Cardiac muscle cell (in vitro differentiated cells and primary cell): ENCODE measurements at regions not wholly inside any gene's neighbourhood (a gene's known extent, or its start where the extent isn't known, plus 50 kb on each side); places are given as distances from the start of the nearest gene placed in this dataset.
"Not testable (repeated sequence)": the region's sequence is repeated elsewhere in the genome, so short reads cannot be mapped to it uniquely, and the experiment has no call there.

ENCODE experiments used
- DNase-seq, 2 donors: peaks; one replicate each; pipeline versions ENCODE4 v3.0.0 to v3.0.0-alpha.2; 2010 to 2017; ENCODE audit warnings: low read depth in 1 of 2, low spot score in 1 of 2
- H3K27ac ChIP-seq: fragments of 200-600 bp; sonication (generic); 2 replicates; pipeline ENCODE4 v1.5.1; 2016
- H3K27me3 ChIP-seq: fragments of 200-600 bp; sonication (generic); 2 replicates; pipeline ENCODE4 v1.6.0; 2016; ENCODE audit warnings: control low read depth
- H3K36me3 ChIP-seq: fragments of 200-600 bp; sonication (generic); 2 replicates; pipeline ENCODE4 v1.5.1; 2016; ENCODE audit warnings: control low read depth
- H3K4me1 ChIP-seq: fragments of 200-600 bp; sonication (generic); 2 replicates; pipeline ENCODE4 v1.8.1; 2017; ENCODE audit warnings: low read depth, mild to moderate bottlenecking, mixed run types
- H3K4me3 ChIP-seq: fragments of 200-600 bp; sonication (generic); 2 replicates; pipeline ENCODE4 v1.5.1; 2016; ENCODE audit warnings: mild to moderate bottlenecking
- H3K9me3 ChIP-seq: fragments of 200-600 bp; sonication (generic); 2 replicates; pipeline ENCODE4 v1.5.1; 2017; ENCODE audit warnings: low read depth, mild to moderate bottlenecking, control low read depth
- CTCF ChIP-seq: IDR thresholded peaks from 2 replicates; pipeline ENCODE4 v1.5.1; 2012; ENCODE audit warnings: low read depth, mild to moderate bottlenecking, low read length

DNA sequence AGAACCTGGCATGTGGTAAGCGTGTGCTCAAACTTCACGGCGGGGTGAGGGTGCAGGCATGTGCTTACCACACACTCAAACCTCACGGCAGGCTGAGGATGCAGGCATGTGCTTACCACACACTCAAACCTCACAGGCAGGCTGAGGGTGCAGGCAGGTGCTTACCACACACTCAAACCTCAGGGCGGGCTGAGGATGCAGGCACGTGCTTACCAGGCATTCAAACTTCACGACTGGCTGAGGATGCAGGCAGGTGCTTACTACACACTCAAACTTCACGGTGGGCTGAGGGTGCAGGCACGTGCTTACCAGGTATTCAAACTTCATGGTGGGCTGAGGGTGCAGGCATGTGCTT lies 105.0 kb upstream of the ALKAL2 start:
- Histone ChIP-seq H3K27ac (no peak overlapping the region), H3K36me3 (no peaks in the 10 kb centered on the region), H3K4me1 (no peaks in the 10 kb centered on the region), H3K9me3 (no peaks in the 10 kb centered on the region), H3K27me3 (no peaks in the 10 kb centered on the region), H3K4me3 (no peak overlapping the region)
- DNase-seq, result no peak
- no peak for TF ChIP-seq CTCF

DNA sequence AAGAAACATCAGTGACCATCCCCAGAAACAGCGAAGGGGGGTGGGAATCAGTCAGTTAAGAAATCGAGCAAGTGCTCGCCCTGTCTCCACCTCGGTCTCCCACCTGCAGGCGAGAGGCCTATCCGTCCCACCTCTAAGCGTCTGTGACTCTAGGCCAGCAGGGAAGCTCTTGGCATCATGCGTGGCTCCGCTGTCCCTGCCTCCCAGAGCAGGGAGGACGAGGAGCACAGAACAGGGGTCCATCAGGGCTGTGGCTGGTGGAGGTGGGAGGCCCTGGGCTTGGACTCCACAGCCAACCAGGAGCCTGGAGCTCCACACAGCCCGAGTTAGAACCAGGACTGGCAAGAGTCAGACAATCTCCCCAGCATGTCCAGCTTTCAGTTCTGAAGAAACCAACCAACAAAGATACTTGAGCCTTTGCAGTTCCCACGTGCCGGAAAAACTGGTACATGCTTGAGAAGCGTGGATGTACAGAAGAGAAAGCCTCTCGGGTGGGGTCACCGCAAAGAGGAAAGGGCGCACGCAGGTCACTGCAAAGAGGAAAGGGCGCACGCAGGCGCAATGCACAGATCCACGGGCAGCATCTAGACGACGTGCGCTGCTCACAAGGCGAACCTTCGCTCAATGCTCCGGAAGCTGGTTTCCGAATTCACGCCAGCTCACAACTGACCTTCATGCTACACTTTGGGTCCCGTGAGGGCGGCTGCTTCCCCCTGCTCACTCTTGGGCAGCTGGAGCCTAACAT lies 104.5 kb upstream of the ALKAL2 start:
- Histone ChIP-seq H3K36me3 (no peaks in the 10 kb centered on the region), H3K27me3 (no peaks in the 10 kb centered on the region), H3K27ac (no peak overlapping the region), H3K4me3 (no peak overlapping the region), H3K9me3 (no peaks in the 10 kb centered on the region), H3K4me1 (no peaks in the 10 kb centered on the region)
- DNase-seq, result no peak
- no peak for TF ChIP-seq CTCF

DNA sequence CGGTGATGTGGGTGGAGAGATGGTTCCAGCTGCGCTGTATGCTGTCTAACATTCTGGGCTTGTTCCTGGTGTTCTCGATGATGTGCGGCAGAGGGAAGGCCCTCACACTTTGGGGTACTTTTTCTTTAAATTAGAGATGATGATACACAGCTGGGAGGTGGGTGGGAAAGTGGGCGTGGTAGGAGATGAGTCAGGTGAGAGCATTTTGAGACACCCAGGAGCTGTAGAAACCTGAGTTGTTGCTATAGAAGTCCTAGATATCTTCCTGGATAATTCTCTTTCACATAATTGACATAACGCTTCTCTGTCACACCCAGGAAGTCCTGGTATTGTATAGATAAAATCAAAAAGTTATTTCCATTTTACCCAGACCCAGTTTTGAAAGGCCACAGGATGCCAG lies 103.8 kb upstream of the ALKAL2 start:
- Histone ChIP-seq H3K36me3 (no peaks in the 10 kb centered on the region), H3K27me3 (no peaks in the 10 kb centered on the region), H3K9me3 (no peaks in the 10 kb centered on the region), H3K27ac (no peak overlapping the region), H3K4me3 (no peak overlapping the region), H3K4me1 (no peaks in the 10 kb centered on the region)
- no peak for TF ChIP-seq CTCF
- DNase-seq, result no peak

DNA sequence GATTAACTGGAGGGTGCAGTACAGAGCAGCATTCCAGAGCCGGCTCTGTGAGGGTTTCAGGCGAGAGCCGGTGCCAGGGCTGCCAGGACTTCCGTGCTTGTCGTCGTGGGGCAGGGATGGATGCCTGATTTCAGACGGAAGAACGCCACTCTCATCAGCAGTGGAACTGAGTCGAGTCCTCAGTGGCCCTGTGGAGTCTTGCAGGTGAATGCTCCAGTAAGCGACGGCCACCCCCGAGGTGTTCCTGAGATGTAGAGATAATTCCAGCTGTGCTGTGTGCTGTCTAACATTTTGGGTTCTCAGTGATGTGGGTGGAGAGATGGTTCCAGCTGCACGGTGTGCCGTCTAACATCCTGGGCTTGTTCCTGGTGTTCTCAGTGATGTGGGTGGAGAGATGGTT lies 103.1 kb upstream of the ALKAL2 start:
- Histone ChIP-seq H3K27ac (no peak overlapping the region), H3K27me3 (no peaks in the 10 kb centered on the region), H3K4me3 (no peak overlapping the region), H3K4me1 (no peaks in the 10 kb centered on the region), H3K36me3 (no peaks in the 10 kb centered on the region), H3K9me3 (no peaks in the 10 kb centered on the region)
- no peak for TF ChIP-seq CTCF
- no peak for DNase-seq

DNA sequence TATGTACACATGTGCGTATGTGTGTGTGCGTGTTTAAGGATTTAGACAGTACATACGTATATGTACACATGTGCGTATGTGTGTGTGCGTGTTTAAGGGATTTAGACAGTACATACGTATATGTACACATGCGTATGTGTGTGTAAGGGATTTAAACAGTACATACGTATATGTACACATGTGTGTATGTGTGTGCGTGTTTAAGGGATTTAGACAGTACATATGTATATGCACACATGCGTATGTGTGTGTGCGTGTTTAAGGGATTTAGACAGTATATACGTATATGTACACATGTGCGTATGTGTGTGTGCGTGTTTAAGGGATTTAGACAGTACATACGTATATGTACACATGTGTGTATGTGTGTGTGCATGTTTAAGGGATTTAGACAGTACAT lies 102.1 kb upstream of the ALKAL2 start:
- H3K27me3 ChIP-seq, H3K27ac ChIP-seq: not testable (repeated sequence)

GRCh38 chr2:388752-389151 lies 100.9 kb upstream of the ALKAL2 start:
- H3K4me3 ChIP-seq, H3K27ac ChIP-seq, H3K36me3 ChIP-seq, H3K9me3 ChIP-seq, H3K27me3 ChIP-seq, H3K4me1 ChIP-seq, DNase-seq: not testable (repeated sequence)

More for the DNA sequence above, 102.1 kb upstream of the ALKAL2 start:
- H3K4me3 ChIP-seq, H3K9me3 ChIP-seq, H3K36me3 ChIP-seq, DNase-seq, H3K4me1 ChIP-seq: not testable (repeated sequence)
